ENCODE measurements at regions not wholly inside any gene's neighbourhood (a gene's known extent, or its start where the extent isn't known, plus 50 kb on each side); places are given as distances from the start of the nearest gene placed in this dataset.

DNA sequence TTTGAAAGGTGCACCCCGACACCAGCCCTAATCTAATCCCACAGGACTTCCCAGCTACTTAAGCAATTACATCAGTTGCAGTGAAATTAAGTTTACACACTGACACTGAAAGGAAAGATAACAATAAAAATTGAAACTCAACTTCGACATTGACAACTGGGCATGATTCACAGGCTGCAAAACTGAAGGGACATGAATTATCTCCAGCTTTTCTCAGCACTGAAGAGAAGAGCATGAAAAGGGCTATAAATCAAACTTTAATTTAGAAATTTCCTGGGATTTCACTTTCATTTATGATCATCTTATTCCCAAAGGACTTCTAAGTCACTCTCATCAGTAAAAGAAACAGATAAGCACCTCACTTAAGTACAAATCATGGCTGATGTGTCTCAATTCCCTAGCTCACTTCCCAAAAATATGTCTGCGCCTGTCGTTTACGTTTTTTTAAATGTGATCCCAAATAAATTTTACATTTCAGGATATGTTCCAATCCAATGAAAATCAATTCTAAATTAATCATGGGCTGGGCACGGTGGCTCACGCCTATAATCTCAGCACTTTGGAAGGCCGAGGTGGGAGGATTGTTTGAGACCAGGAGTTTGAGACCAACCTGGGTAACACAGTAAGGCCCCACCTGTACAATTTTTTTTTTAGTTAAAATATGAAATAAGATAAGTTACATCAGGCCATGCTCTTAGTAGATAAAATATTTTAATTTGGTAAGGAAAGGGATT, 134.4 kb upstream of the TBL1X start:
- TF ChIP-seq, protein P1, sequence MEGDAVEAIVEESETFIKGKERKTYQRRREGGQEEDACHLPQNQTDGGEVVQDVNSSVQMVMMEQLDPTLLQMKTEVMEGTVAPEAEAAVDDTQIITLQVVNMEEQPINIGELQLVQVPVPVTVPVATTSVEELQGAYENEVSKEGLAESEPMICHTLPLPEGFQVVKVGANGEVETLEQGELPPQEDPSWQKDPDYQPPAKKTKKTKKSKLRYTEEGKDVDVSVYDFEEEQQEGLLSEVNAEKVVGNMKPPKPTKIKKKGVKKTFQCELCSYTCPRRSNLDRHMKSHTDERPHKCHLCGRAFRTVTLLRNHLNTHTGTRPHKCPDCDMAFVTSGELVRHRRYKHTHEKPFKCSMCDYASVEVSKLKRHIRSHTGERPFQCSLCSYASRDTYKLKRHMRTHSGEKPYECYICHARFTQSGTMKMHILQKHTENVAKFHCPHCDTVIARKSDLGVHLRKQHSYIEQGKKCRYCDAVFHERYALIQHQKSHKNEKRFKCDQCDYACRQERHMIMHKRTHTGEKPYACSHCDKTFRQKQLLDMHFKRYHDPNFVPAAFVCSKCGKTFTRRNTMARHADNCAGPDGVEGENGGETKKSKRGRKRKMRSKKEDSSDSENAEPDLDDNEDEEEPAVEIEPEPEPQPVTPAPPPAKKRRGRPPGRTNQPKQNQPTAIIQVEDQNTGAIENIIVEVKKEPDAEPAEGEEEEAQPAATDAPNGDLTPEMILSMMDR (IDR thresholded peaks at IDR 0.05; ENCODE audit: insufficient read depth in 1 of 2, low read depth in 1 of 2, low read length in 1 of 2, severe bottlenecking in 1 of 2, unreplicated experiment in 1 of 2), result no peak
- Mint-ChIP-seq H3K9me3 (ENCODE audit: unreplicated experiment) (no peaks in the 10 kb centered on the region), H3K4me1 (ENCODE audit: low read depth, unreplicated experiment) (no peaks in the 10 kb centered on the region), H3K27ac (ENCODE audit: unreplicated experiment) (no peak overlapping the region), H3K36me3 (ENCODE audit: insufficient read depth, unreplicated experiment) (no peaks in the 10 kb centered on the region), H3K27me3 (ENCODE audit: insufficient read depth, unreplicated experiment) (no peaks in the 10 kb centered on the region), H3K4me3 (ENCODE audit: unreplicated experiment) (no peak overlapping the region)
- Histone ChIP-seq H3K4me1 (no peaks in the 10 kb centered on the region), H3K9me3 (no peaks in the 10 kb centered on the region), H3K4me3 (ENCODE audit: low read depth, low read length) (no peak overlapping the region), H3K36me3 (ENCODE audit: control insufficient read depth, insufficient read depth, low read length) (no peaks in the 10 kb centered on the region), H3K27me3 (replicated peaks; ENCODE audit: control insufficient read depth, insufficient read depth, low read length) (no peaks in the 10 kb centered on the region)
- no peak for DNase-seq
- ChIA-PET POLR2A (no interaction called here), CTCF (interaction anchor here (0.6 kb wide), 1 partner anchor 9 kb away, joined by 6 read pairs; no protein-coding TSS in a partner anchor)
- BruUV-seq (replicated peaks), result no TSS peak
- intact Hi-C loops (cut with micrococcal nuclease; ENCODE audit: unreplicated experiment), result no loop called here

DNA sequence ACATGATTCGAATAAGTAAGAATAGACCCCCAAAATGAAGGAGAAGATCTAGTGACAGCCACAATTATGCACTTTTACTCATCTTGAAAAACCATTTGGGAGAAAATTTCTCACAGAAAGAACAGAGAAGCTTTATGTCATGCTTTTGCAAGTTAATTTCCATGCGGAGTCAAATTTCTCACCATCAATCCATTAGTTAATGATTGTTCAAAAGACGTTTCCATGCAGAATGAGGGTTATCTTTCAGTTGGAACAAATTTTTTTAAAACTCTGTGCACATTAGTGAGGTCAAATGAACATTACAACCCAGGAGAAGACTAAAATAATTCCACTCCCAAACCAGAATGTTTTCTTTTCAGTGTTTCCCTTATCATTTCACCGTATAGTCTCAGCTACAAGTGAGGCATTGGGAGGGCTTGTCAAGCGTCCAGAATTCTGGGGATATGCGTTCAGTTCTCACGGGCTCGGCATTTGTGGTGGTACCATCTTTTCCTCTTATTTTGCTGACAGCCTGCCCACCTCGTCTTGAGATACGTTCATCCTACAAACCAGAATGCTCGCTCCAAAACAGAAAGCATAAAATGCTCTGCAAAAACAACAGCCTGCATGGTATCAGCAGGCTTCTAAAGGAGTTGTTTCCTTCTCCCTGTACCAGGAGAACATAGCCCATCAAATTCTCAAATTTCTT, 130.8 kb upstream of the TBL1X start:
- DNase-seq, result no peak
- ChIA-PET CTCF (no interaction called here), POLR2A (no interaction called here)
- H3K4me1 ChIP-seq, result no peaks in the 10 kb centered on the region
- TF ChIP-seq, protein P1 (IDR thresholded peaks at IDR 0.05; ENCODE audit: insufficient read depth in 1 of 2, low read depth in 1 of 2, low read length in 1 of 2, severe bottlenecking in 1 of 2, unreplicated experiment in 1 of 2), result no peak
- intact Hi-C loops (cut with micrococcal nuclease; ENCODE audit: unreplicated experiment), result no loop called here
- Mint-ChIP-seq H3K36me3 (ENCODE audit: insufficient read depth, unreplicated experiment) (no peaks in the 10 kb centered on the region), H3K27me3 (ENCODE audit: insufficient read depth, unreplicated experiment) (no peaks in the 10 kb centered on the region), H3K27ac (ENCODE audit: unreplicated experiment) (no peak overlapping the region), H3K4me1 (ENCODE audit: low read depth, unreplicated experiment) (no peaks in the 10 kb centered on the region), H3K4me3 (ENCODE audit: unreplicated experiment) (no peak overlapping the region), H3K9me3 (ENCODE audit: unreplicated experiment) (no peaks in the 10 kb centered on the region)
- H3K27me3 ChIP-seq (replicated peaks; ENCODE audit: control insufficient read depth, insufficient read depth, low read length), result no peaks in the 10 kb centered on the region
- H3K9me3 ChIP-seq, result no peaks in the 10 kb centered on the region
- no TSS peak for BruUV-seq (replicated peaks)
- H3K36me3 ChIP-seq (ENCODE audit: control insufficient read depth, insufficient read depth, low read length), result no peaks in the 10 kb centered on the region
- H3K4me3 ChIP-seq (ENCODE audit: low read depth, low read length), result no peak overlapping the region

DNA sequence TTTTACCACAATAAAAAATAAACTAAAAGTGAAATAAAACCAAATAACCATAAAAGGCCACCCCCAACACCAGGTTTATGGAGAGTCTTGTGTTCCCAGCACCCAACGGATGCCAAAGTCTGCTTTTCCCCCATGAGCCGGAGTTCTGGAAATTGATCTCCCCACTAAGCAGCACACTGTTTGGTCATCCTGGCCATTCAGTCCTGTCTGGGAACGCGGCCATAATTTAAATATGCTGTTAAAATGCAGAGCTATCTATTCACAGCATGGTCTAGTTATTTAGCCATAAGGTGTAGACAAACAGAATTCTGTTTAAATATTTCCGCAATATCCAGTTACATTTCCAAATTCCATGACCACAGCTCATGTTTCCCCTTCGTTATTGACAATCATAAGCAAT, 129.6 kb upstream of the TBL1X start:
- H3K9me3 Mint-ChIP-seq (ENCODE audit: unreplicated experiment), result no peaks in the 10 kb centered on the region
- H3K4me3 Mint-ChIP-seq (ENCODE audit: unreplicated experiment), result no peak overlapping the region
- Histone ChIP-seq H3K9me3 (no peaks in the 10 kb centered on the region), H3K4me3 (ENCODE audit: low read depth, low read length) (no peak overlapping the region), H3K4me1 (no peaks in the 10 kb centered on the region), H3K27me3 (replicated peaks; ENCODE audit: control insufficient read depth, insufficient read depth, low read length) (no peaks in the 10 kb centered on the region), H3K36me3 (ENCODE audit: control insufficient read depth, insufficient read depth, low read length) (no peaks in the 10 kb centered on the region)
- TF ChIP-seq, protein P1 (IDR thresholded peaks at IDR 0.05; ENCODE audit: insufficient read depth in 1 of 2, low read depth in 1 of 2, low read length in 1 of 2, severe bottlenecking in 1 of 2, unreplicated experiment in 1 of 2), result no peak
- no peaks in the 10 kb centered on the region for H3K27me3 Mint-ChIP-seq (ENCODE audit: insufficient read depth, unreplicated experiment)
- ChIA-PET POLR2A (no interaction called here), CTCF (interaction anchor here (0.6 kb wide), 1 partner anchor 57 kb away, joined by 3 read pairs; no protein-coding TSS in a partner anchor)
- intact Hi-C loops (cut with micrococcal nuclease; ENCODE audit: unreplicated experiment), result no loop called here
- no TSS peak for BruUV-seq (replicated peaks)
- DNase-seq, result no peak
- H3K4me1 Mint-ChIP-seq (ENCODE audit: low read depth, unreplicated experiment), result no peaks in the 10 kb centered on the region
- H3K27ac Mint-ChIP-seq (ENCODE audit: unreplicated experiment), result no peak overlapping the region
- H3K36me3 Mint-ChIP-seq (ENCODE audit: insufficient read depth, unreplicated experiment), result no peaks in the 10 kb centered on the region

Data from Caco-2 (cell line).